ENCODE measurements at regions not wholly inside any gene's neighbourhood (a gene's known extent, or its start where the extent isn't known, plus 50 kb on each side); places are given as distances from the start of the nearest gene placed in this dataset.

DNA sequence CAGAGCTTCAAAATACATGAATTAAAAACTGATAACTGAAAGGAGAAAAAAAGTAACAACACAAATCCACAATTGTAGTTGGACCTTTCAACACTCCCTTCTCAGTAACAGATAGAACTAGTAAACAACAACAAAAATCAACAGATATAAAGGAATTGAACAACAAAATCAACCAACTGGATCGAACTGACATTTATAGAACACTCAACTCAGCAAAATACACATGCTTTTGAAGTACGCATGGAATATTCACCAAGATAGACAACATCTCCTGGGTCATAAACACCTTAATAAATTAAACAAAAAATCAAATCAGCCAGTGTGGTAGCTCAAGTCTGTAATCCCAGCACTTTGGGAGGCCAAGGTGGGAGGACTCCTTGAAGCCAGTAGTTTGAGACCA is 63.3 kb downstream of the ILRUN start:
- no peak overlapping the region for H3K27ac ChIP-seq
- TF ChIP-seq, protein P1, sequence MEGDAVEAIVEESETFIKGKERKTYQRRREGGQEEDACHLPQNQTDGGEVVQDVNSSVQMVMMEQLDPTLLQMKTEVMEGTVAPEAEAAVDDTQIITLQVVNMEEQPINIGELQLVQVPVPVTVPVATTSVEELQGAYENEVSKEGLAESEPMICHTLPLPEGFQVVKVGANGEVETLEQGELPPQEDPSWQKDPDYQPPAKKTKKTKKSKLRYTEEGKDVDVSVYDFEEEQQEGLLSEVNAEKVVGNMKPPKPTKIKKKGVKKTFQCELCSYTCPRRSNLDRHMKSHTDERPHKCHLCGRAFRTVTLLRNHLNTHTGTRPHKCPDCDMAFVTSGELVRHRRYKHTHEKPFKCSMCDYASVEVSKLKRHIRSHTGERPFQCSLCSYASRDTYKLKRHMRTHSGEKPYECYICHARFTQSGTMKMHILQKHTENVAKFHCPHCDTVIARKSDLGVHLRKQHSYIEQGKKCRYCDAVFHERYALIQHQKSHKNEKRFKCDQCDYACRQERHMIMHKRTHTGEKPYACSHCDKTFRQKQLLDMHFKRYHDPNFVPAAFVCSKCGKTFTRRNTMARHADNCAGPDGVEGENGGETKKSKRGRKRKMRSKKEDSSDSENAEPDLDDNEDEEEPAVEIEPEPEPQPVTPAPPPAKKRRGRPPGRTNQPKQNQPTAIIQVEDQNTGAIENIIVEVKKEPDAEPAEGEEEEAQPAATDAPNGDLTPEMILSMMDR (IDR thresholded peaks at IDR 0.05), result no peak
- TF ChIP-seq ZFX (IDR thresholded peaks at IDR 0.05; ENCODE audit: borderline replicate concordance), result no peak

DNA sequence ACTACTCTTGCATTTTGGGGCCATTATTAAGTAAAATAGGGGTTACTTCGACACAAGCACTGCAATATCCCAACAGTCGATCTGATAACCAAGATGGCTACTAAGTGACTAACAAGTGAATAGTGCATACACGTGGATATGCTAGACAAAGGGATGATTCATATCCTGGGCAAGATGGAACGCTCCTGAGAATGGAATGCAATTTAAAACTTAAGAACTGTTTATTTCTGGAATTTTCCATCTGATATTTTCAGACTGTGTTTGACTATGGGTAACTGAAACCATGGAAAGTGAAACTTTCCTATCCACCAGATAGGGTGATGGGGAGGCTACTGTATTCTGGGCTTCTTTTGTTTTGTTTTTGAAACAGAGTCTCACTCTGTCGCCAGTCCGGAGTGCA is 66.5 kb downstream of the ILRUN start:
- no peak overlapping the region for H3K27ac ChIP-seq
- TF ChIP-seq, protein P1 (IDR thresholded peaks at IDR 0.05), result no peak
- no peak for TF ChIP-seq ZFX (IDR thresholded peaks at IDR 0.05; ENCODE audit: borderline replicate concordance)

DNA sequence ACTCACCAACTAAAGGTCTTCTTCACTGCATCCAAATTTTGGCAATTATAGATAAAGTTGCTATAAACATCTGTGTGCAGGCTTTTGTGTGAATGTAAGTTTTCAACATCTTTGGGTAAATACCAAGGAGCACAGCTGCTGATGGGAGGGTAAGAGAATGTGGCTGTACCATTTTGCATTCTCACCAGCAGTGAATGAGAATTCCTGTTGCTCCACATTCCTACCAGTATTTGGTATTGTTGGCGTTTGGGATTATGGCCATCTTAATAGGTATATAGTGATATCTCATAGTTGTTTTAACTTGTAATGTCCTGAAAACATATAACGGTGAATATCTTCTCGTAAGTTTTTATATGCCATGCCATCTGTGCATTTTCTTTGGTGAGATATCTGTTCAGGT is 69.3 kb downstream of the ILRUN start:
- no peak overlapping the region for H3K27ac ChIP-seq
- TF ChIP-seq ZFX (IDR thresholded peaks at IDR 0.05; ENCODE audit: borderline replicate concordance), result no peak
- TF ChIP-seq, protein P1 (IDR thresholded peaks at IDR 0.05), result no peak

DNA sequence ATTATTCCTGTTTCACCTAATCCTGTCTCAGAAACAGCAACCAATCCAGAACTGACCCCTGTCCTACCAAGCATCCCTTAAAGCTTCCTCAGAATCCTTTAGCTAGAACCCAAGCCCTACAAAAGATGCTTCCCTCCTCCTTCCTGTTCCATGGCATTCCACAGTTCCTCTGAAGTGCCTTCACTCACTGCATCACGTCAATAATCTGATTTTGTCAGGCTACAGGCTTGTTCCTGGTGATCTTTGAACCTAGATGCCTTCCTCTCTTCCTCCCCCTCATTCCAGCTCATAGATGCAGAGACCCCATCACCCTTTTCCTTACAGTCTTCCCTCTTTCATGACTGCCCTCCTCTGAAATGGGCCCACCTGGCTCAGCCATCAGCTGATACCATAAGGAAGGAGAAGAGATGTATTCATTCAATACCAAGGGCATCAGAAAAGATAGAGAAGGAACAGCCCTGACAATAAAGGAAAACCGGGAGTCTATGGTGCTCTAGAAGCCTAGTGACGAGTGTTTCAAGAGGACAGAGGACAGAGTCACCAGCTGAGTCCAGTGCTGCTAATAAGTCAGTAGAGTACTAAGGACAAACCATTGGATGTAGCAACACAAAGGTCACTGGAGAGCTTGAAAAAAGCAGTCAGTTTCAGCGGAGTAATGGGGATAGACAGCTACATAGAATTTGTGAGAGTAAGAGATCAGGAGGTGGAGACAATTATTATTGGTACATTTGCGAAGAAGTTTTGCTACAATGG is 62.5 kb upstream of the SPDEF start:
- TF ChIP-seq, protein P1 (IDR thresholded peaks at IDR 0.05), result no peak
- TF ChIP-seq ZFX (IDR thresholded peaks at IDR 0.05; ENCODE audit: borderline replicate concordance), result no peak
- no peak overlapping the region for H3K27ac ChIP-seq

DNA sequence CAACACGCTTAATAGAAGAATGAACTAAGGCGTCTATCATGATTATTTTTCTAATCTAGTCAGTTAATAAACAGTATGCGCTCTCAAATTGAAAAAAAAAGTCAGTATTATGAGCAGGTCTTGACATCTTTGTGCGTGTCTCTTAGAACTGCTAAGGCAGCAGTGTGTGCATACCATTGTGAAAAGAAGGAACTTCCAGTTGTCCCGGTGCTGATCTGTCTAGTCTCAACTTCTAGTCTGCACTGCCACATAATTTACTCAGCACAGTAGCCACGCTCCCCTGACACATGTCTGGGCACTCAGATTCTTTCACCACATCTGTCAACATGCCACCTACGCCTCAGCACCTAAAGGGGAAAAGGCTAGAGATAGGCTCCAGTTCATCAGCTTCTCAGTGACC is 61.1 kb upstream of the SPDEF start:
- TF ChIP-seq, protein P1 (IDR thresholded peaks at IDR 0.05), result no peak
- TF ChIP-seq ZFX (IDR thresholded peaks at IDR 0.05; ENCODE audit: borderline replicate concordance), result no peak
- H3K27ac ChIP-seq, result no peak overlapping the region

DNA sequence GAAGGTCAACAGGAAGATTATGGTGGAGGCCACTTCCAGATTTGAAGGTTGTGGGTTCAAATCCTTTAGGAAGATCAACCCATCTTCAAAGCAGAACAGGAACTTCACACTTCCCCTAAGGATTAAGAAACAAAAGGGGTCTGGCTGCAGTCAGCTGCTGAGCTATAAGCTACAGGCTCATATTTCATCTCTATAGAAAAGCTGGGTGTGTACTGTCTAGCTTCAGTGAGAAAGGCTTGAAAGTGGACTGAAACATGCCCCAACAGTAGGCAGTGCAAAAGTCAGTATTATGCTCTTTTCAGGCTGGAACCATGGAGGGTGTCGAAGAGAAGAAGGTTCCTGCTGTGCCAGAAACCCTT is 60.1 kb upstream of the SPDEF start:
- TF ChIP-seq, protein P1 (IDR thresholded peaks at IDR 0.05), result no peak
- no peak for TF ChIP-seq ZFX (IDR thresholded peaks at IDR 0.05; ENCODE audit: borderline replicate concordance)

DNA sequence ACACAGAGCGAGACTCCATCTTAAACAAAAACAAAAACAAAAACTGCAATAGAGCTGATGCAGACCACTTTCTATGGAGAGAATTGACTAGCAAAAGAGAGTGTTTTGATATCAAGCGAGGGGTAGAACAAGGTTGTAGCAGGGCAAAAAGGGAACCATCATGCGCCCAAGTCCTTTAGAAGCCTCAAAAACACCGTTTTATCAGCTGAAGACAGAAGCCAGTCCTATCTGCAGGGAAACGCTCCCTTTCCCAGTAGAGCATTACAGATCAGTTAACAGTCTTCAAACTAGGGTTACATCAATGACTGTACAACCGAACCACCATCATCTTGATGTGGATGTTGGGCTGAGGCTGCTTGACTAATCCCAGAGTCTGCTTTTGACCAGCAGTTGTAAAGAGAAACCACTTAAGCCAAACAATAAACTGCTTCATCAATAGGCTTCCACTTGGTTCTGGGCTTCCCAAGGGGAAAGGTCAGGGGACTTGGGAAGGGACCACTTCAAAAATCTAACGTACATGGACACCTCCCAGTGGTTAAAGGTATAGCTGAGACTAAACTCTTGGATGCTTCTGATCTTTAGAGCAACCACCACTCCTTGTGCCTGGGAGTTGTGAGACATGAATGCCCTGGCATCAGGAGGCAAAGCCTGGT is 59.6 kb upstream of the SPDEF start:
- H3K27ac ChIP-seq, result no peak overlapping the region
- no peak for TF ChIP-seq ZFX (IDR thresholded peaks at IDR 0.05; ENCODE audit: borderline replicate concordance)
- TF ChIP-seq, protein P1 (IDR thresholded peaks at IDR 0.05), result no peak

More for the DNA sequence above, 60.1 kb upstream of the SPDEF start:
- H3K27ac ChIP-seq, result no peak overlapping the region
